ENCODE measurements at regions not wholly inside any gene's neighbourhood (a gene's known extent, or its start where the extent isn't known, plus 50 kb on each side); places are given as distances from the start of the nearest gene placed in this dataset.

- ChIA-PET CTCF (interaction anchor here (1.0 to 1.7 kb wide), 2 partner anchors 11 to 179 kb away, joined by 3 to 5 read pairs; no protein-coding TSS in a partner anchor), POLR2A (interaction anchor here (1.6 kb wide), 1 partner anchor 12 kb away, joined by 4 read pairs; no protein-coding TSS in a partner anchor)
- Mint-ChIP-seq H3K27ac (no peak overlapping the region), H3K4me3 (no peak overlapping the region), H3K4me1 (ENCODE audit: low read depth) (peaks cover 42% of the 10 kb centered on the region), H3K9me3 (peaks cover 9% of the 10 kb centered on the region), H3K36me3 (ENCODE audit: low read depth) (no peaks in the 10 kb centered on the region), H3K27me3 (no peaks in the 10 kb centered on the region)
- DNase-seq = no peak
- no peak for ATAC-seq
- intact Hi-C loops (cut with micrococcal nuclease) = no loop called here
- no peak for TF ChIP-seq CTCF (IDR thresholded peaks at IDR 0.05)
Measured at GRCh38 chr2:12043131-12043530, 296.7 kb downstream of the LPIN1 start.

- no peaks in the 10 kb centered on the region for H3K36me3 Mint-ChIP-seq (ENCODE audit: low read depth)
- ATAC-seq = peak; percentile 47
- no peak for DNase-seq
- ChIA-PET CTCF (no interaction called here), POLR2A (interaction anchor here (1.6 kb wide), 1 partner anchor 10 kb away, joined by 4 read pairs; no protein-coding TSS in a partner anchor)
- peaks cover 9% of the 10 kb centered on the region for H3K9me3 Mint-ChIP-seq
- peaks cover 2% of the 10 kb centered on the region for H3K27me3 Mint-ChIP-seq
- no peak overlapping the region for H3K4me3 Mint-ChIP-seq
- intact Hi-C loops (cut with micrococcal nuclease) = no loop called here
- no peak overlapping the region for H3K27ac Mint-ChIP-seq
- no peak for TF ChIP-seq CTCF (IDR thresholded peaks at IDR 0.05)
- H3K4me1 Mint-ChIP-seq (ENCODE audit: low read depth) = peaks cover 51% of the 10 kb centered on the region
Measured at GRCh38 chr2:12044857-12045256, 298.4 kb downstream of the LPIN1 start.

- Mint-ChIP-seq H3K4me3 (no peak overlapping the region), H3K36me3 (ENCODE audit: low read depth) (no peaks in the 10 kb centered on the region), H3K27ac (no peak overlapping the region), H3K27me3 (peaks cover 2% of the 10 kb centered on the region), H3K9me3 (peaks cover 5% of the 10 kb centered on the region), H3K4me1 (ENCODE audit: low read depth) (peaks cover 57% of the 10 kb centered on the region)
- DNase-seq (no peak), ATAC-seq (no peak)
- CTCF ChIA-PET = no interaction called here
- POLR2A ChIA-PET = no interaction called here
- intact Hi-C loops (cut with micrococcal nuclease) = no loop called here
- TF ChIP-seq CTCF (IDR thresholded peaks at IDR 0.05) = no peak
Measured at GRCh38 chr2:12045864-12046291, 299.4 kb downstream of the LPIN1 start.

GRCh38 chr2:12046641-12047040 is 300.2 kb downstream of the LPIN1 start:
- ChIA-PET POLR2A (no interaction called here), CTCF (no interaction called here)
- no peaks in the 10 kb centered on the region for H3K36me3 Mint-ChIP-seq (ENCODE audit: low read depth)
- no peak for ATAC-seq
- TF ChIP-seq CTCF (IDR thresholded peaks at IDR 0.05) = no peak
- intact Hi-C loops (cut with micrococcal nuclease) = no loop called here
- H3K4me3 Mint-ChIP-seq = no peak overlapping the region
- no peak for DNase-seq
- peaks cover 57% of the 10 kb centered on the region for H3K4me1 Mint-ChIP-seq (ENCODE audit: low read depth)
- peaks cover 2% of the 10 kb centered on the region for H3K27me3 Mint-ChIP-seq
- H3K27ac Mint-ChIP-seq = no peak overlapping the region
- H3K9me3 Mint-ChIP-seq = peaks cover 2% of the 10 kb centered on the region

- ATAC-seq (no peak), DNase-seq (no peak)
- Mint-ChIP-seq H3K9me3 (no peaks in the 10 kb centered on the region), H3K4me3 (no peak overlapping the region), H3K36me3 (ENCODE audit: low read depth) (no peaks in the 10 kb centered on the region), H3K27me3 (peaks cover 2% of the 10 kb centered on the region), H3K4me1 (ENCODE audit: low read depth) (peaks cover 52% of the 10 kb centered on the region), H3K27ac (no peak overlapping the region)
- no peak for TF ChIP-seq CTCF (IDR thresholded peaks at IDR 0.05)
- ChIA-PET CTCF (interaction anchor here (1.1 to 1.3 kb wide), 2 partner anchors 11 to 27 kb away, joined by 3 to 4 read pairs; no protein-coding TSS in a partner anchor), POLR2A (no interaction called here)
- intact Hi-C loops (cut with micrococcal nuclease) = no loop called here
Measured at GRCh38 chr2:12047761-12048160, 301.3 kb downstream of the LPIN1 start.

Measured in activated CD8-positive, alpha-beta T cell treated with anti-CD3 and anti-CD28 coated beads for 36 hours (primary cell).